HEK293 (cell line): ENCODE measurements at regions not wholly inside any gene's neighbourhood (a gene's known extent, or its start where the extent isn't known, plus 50 kb on each side); places are given as distances from the start of the nearest gene placed in this dataset.

ENCODE experiments used
- FEZF1 ChIP-seq: fragments of 450-650 bp; formaldehyde crosslinking; IDR thresholded peaks from 2 replicates; pipeline ENCODE4 v1.5.1; 2016; ENCODE audit warnings: missing biosample characterization, missing genetic modification characterization
- GLI4 ChIP-seq: fragments of 450-650 bp; formaldehyde crosslinking; IDR thresholded peaks from 2 replicates; pipeline ENCODE4 v1.5.1; 2016; ENCODE audit warnings: missing biosample characterization, missing genetic modification characterization
- KLF16 ChIP-seq: fragments of 450-650 bp; formaldehyde crosslinking; IDR thresholded peaks from 2 replicates; pipeline ENCODE4 v1.5.1; 2017; ENCODE audit warnings: missing biosample characterization, missing genetic modification characterization
- MZF1 ChIP-seq: fragments of 450-650 bp; formaldehyde crosslinking; IDR thresholded peaks from 2 replicates; pipeline ENCODE4 v1.5.1; 2017; ENCODE audit warnings: missing biosample characterization, missing genetic modification characterization, borderline replicate concordance
- SCRT2 ChIP-seq: fragments of 450-650 bp; formaldehyde crosslinking; IDR thresholded peaks from 2 replicates; pipeline ENCODE4 v1.5.1; 2016; ENCODE audit warnings: missing biosample characterization, missing genetic modification characterization
- SP2 ChIP-seq: fragments of 450-650 bp; formaldehyde crosslinking; IDR thresholded peaks from 2 replicates; pipeline ENCODE4 v1.5.1; 2016; ENCODE audit warnings: missing biosample characterization, missing genetic modification characterization
- YY1 ChIP-seq: fragments of 450-650 bp; formaldehyde crosslinking; IDR thresholded peaks from 2 replicates; pipeline ENCODE4 v1.5.1; 2018; ENCODE audit warnings: missing biosample characterization, missing genetic modification characterization
- ZBTB20 ChIP-seq: fragments of 450-650 bp; formaldehyde crosslinking; IDR thresholded peaks from 2 replicates; pipeline ENCODE4 v1.5.1; 2016; ENCODE audit warnings: missing biosample characterization, missing genetic modification characterization
- ZBTB48 ChIP-seq: fragments of 450-650 bp; formaldehyde crosslinking; IDR thresholded peaks from 2 replicates; pipeline ENCODE4 v1.5.1; 2016; ENCODE audit warnings: missing biosample characterization, missing genetic modification characterization
- ZEB2 ChIP-seq: fragments of 450-650 bp; formaldehyde crosslinking; IDR thresholded peaks from 2 replicates; pipeline ENCODE4 v1.5.1; 2016; ENCODE audit warnings: missing biosample characterization, missing genetic modification characterization
- ZNF138 ChIP-seq: fragments of 450-650 bp; formaldehyde crosslinking; IDR thresholded peaks from 2 replicates; pipeline ENCODE4 v1.5.1; 2016; ENCODE audit warnings: missing biosample characterization, missing genetic modification characterization, borderline replicate concordance
- ZNF146 ChIP-seq: fragments of 450-650 bp; formaldehyde crosslinking; IDR thresholded peaks from 2 replicates; pipeline ENCODE4 v1.5.1; 2016; ENCODE audit warnings: missing biosample characterization, missing genetic modification characterization
- ZNF19 ChIP-seq: fragments of 450-650 bp; formaldehyde crosslinking; IDR thresholded peaks from 2 replicates; pipeline ENCODE4; 2016; ENCODE audit warnings: missing biosample characterization, missing genetic modification characterization, low read depth
- ZNF202 ChIP-seq: fragments of 450-650 bp; formaldehyde crosslinking; IDR thresholded peaks from 2 replicates; pipeline ENCODE4 v1.5.1; 2016; ENCODE audit warnings: missing biosample characterization, missing genetic modification characterization, borderline replicate concordance
- ZNF23 ChIP-seq: fragments of 450-650 bp; formaldehyde crosslinking; IDR thresholded peaks from 2 replicates; pipeline ENCODE4 v1.5.1; 2016; ENCODE audit warnings: missing biosample characterization, missing genetic modification characterization, borderline replicate concordance
- ZNF266 ChIP-seq: fragments of 450-650 bp; formaldehyde crosslinking; IDR thresholded peaks from 2 replicates; pipeline ENCODE4 v1.5.1; 2016; ENCODE audit warnings: missing biosample characterization, missing genetic modification characterization, low read depth
- ZNF391 ChIP-seq: fragments of 450-650 bp; formaldehyde crosslinking; IDR thresholded peaks from 2 replicates; pipeline ENCODE4 v1.5.1; 2016; ENCODE audit warnings: low read depth, missing biosample characterization, missing genetic modification characterization, borderline replicate concordance
- ZNF558 ChIP-seq: fragments of 450-650 bp; formaldehyde crosslinking; IDR thresholded peaks from 2 replicates; pipeline ENCODE4 v1.5.1; 2016; ENCODE audit warnings: missing biosample characterization, missing genetic modification characterization
- ZNF654 ChIP-seq: fragments of 450-650 bp; formaldehyde crosslinking; IDR thresholded peaks from 2 replicates; pipeline ENCODE4 v1.5.1; 2016; ENCODE audit warnings: low read depth, missing biosample characterization, missing genetic modification characterization
- ZNF660 ChIP-seq: fragments of 450-650 bp; IDR thresholded peaks from 2 replicates; pipeline ENCODE4 v1.5.1; 2018; ENCODE audit warnings: missing biosample characterization, mild to moderate bottlenecking, missing genetic modification characterization
- ZNF664 ChIP-seq: fragments of 450-650 bp; formaldehyde crosslinking; IDR thresholded peaks from 2 replicates; pipeline ENCODE4 v1.5.1; 2016; ENCODE audit warnings: missing biosample characterization, missing genetic modification characterization
- ZNF707 ChIP-seq: fragments of 450-650 bp; formaldehyde crosslinking; IDR thresholded peaks from 2 replicates; pipeline ENCODE4 v1.5.1; 2016; ENCODE audit warnings: missing biosample characterization, missing genetic modification characterization
- ZNF768 ChIP-seq: fragments of 450-650 bp; formaldehyde crosslinking; IDR thresholded peaks from 2 replicates; pipeline ENCODE4 v1.5.1; 2018; ENCODE audit warnings: missing biosample characterization, mild to moderate bottlenecking, missing genetic modification characterization
- ZNF791 ChIP-seq: fragments of 450-650 bp; formaldehyde crosslinking; IDR thresholded peaks from 2 replicates; pipeline ENCODE4 v1.5.1; 2016; ENCODE audit warnings: missing biosample characterization, missing genetic modification characterization
- TF ChIP-seq, protein P1 (sequence below): fragments of 450-650 bp; formaldehyde crosslinking; IDR thresholded peaks from 2 replicates; pipeline ENCODE4 v1.5.1; 2017; ENCODE audit warnings: missing biosample characterization, missing genetic modification characterization
- TF ChIP-seq, protein P2 (sequence below): fragments of 450-650 bp; formaldehyde crosslinking; IDR thresholded peaks from 2 replicates; pipeline ENCODE4 v1.5.1; 2016; ENCODE audit warnings: missing biosample characterization, missing genetic modification characterization
- TF ChIP-seq, protein P3 (sequence below): fragments of 450-650 bp; formaldehyde crosslinking; IDR thresholded peaks from 2 replicates; pipeline ENCODE4 v1.5.1; 2017; ENCODE audit warnings: missing biosample characterization, missing genetic modification characterization
- TF ChIP-seq, protein P4 (sequence below): fragments of 450-650 bp; formaldehyde crosslinking; IDR thresholded peaks from 2 replicates; pipeline ENCODE4 v1.5.1; 2017; ENCODE audit warnings: missing biosample characterization, missing genetic modification characterization
- TF ChIP-seq, protein P5 (sequence below): fragments of 450-650 bp; formaldehyde crosslinking; IDR thresholded peaks from 2 replicates; pipeline ENCODE4 v1.5.1; 2016; ENCODE audit warnings: missing biosample characterization, missing genetic modification characterization
- TF ChIP-seq, protein P6 (sequence below): sonication (generic); formaldehyde crosslinking; IDR thresholded peaks from 2 replicates; pipeline ENCODE4 v1.8.1; 2022; ENCODE audit warnings: mild to moderate bottlenecking, moderate library complexity, missing genetic modification reagents

DNA sequence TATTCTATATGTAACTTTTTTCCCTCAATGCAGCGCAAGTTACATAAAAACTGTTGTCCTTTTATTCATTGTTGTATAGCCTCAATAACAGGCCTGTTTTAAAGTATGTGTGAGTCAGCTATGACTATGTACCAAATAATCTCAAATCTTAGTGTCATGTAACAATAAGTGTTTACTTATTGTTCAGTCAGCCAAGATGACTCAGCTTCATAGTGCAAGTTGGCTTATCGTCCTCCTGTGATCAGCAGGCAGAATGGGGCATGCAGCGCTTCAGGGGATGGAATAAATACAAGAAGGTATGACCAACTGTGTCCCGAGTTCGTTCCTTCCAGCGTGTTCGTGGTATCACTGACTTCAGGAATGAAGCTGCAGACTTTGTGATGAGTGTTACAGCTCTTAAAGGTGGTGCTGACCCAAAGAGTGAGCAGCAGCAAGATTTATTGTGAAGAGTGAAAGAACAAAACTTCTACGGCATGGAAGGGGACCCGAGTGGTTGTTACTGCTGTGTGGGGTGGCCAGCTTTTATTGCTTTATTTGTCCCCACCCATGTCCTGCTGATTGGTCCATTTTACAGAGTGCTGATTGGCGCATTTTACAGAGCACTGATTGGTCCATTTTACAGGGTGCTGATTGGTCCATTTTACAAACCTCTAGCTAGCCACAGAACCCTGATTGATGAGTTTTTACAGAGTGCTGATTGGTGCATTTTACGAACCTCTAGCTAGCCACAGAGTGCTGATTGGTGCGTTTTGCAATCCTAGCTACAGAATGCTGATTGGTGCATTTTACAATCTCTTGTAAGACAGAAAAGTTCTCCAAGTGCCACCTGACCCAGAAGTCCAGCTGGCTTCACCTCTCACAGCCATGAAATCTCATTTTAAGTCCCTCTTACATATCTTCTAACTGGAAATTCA, 1016.0 kb downstream of the MCTP2 start (continued):
- TF ChIP-seq ZNF707 (tag by site-specific recombination) (no peak), ZNF146 (tag by site-specific recombination) (no peak), MZF1 (peak; percentile 83; the same call in 1 of the 2 replicates), ZNF202 (tag by site-specific recombination) (no peak), FEZF1 (tag by site-specific recombination) (peak; percentile 63), ZBTB48 (tag by site-specific recombination) (no peak), YY1 (no peak), ZNF768 (tag by site-specific recombination) (no peak), GLI4 (no peak), ZNF23 (tag by site-specific recombination) (no peak), ZNF791 (tag by site-specific recombination) (no peak), ZNF558 (tag by site-specific recombination) (peak; percentile 45; the same call in 1 of the 2 replicates), SP2 (tag by site-specific recombination) (no peak), ZEB2 (tag by site-specific recombination) (peak; percentile 89), ZNF664 (no peak), ZNF19 (tag by site-specific recombination) (no peak), ZNF266 (tag by site-specific recombination) (no peak), ZNF138 (tag by site-specific recombination) (no peak), KLF16 (no peak), SCRT2 (no peak), ZNF391 (tag by site-specific recombination) (no peak), ZNF660 (tag by site-specific recombination) (peak; percentile 48; the same call in 1 of the 2 replicates), ZBTB20 (tag by site-specific recombination) (no peak), ZNF654 (tag by site-specific recombination) (no peak)
- TF ChIP-seq, protein P1, sequence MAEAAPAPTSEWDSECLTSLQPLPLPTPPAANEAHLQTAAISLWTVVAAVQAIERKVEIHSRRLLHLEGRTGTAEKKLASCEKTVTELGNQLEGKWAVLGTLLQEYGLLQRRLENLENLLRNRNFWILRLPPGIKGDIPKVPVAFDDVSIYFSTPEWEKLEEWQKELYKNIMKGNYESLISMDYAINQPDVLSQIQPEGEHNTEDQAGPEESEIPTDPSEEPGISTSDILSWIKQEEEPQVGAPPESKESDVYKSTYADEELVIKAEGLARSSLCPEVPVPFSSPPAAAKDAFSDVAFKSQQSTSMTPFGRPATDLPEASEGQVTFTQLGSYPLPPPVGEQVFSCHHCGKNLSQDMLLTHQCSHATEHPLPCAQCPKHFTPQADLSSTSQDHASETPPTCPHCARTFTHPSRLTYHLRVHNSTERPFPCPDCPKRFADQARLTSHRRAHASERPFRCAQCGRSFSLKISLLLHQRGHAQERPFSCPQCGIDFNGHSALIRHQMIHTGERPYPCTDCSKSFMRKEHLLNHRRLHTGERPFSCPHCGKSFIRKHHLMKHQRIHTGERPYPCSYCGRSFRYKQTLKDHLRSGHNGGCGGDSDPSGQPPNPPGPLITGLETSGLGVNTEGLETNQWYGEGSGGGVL (tag by site-specific recombination): no peak
- TF ChIP-seq, protein P2, sequence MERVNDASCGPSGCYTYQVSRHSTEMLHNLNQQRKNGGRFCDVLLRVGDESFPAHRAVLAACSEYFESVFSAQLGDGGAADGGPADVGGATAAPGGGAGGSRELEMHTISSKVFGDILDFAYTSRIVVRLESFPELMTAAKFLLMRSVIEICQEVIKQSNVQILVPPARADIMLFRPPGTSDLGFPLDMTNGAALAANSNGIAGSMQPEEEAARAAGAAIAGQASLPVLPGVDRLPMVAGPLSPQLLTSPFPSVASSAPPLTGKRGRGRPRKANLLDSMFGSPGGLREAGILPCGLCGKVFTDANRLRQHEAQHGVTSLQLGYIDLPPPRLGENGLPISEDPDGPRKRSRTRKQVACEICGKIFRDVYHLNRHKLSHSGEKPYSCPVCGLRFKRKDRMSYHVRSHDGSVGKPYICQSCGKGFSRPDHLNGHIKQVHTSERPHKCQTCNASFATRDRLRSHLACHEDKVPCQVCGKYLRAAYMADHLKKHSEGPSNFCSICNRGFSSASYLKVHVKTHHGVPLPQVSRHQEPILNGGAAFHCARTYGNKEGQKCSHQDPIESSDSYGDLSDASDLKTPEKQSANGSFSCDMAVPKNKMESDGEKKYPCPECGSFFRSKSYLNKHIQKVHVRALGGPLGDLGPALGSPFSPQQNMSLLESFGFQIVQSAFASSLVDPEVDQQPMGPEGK (tag by site-specific recombination): no peak
- TF ChIP-seq, protein P3, sequence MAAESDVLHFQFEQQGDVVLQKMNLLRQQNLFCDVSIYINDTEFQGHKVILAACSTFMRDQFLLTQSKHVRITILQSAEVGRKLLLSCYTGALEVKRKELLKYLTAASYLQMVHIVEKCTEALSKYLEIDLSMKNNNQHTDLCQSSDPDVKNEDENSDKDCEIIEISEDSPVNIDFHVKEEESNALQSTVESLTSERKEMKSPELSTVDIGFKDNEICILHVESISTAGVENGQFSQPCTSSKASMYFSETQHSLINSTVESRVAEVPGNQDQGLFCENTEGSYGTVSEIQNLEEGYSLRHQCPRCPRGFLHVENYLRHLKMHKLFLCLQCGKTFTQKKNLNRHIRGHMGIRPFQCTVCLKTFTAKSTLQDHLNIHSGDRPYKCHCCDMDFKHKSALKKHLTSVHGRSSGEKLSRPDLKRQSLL (tag by site-specific recombination): no peak
- TF ChIP-seq, protein P4, sequence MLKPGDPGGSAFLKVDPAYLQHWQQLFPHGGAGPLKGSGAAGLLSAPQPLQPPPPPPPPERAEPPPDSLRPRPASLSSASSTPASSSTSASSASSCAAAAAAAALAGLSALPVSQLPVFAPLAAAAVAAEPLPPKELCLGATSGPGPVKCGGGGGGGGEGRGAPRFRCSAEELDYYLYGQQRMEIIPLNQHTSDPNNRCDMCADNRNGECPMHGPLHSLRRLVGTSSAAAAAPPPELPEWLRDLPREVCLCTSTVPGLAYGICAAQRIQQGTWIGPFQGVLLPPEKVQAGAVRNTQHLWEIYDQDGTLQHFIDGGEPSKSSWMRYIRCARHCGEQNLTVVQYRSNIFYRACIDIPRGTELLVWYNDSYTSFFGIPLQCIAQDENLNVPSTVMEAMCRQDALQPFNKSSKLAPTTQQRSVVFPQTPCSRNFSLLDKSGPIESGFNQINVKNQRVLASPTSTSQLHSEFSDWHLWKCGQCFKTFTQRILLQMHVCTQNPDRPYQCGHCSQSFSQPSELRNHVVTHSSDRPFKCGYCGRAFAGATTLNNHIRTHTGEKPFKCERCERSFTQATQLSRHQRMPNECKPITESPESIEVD: peak; percentile 45; the same call in 1 of the 2 replicates
- TF ChIP-seq, protein P5, sequence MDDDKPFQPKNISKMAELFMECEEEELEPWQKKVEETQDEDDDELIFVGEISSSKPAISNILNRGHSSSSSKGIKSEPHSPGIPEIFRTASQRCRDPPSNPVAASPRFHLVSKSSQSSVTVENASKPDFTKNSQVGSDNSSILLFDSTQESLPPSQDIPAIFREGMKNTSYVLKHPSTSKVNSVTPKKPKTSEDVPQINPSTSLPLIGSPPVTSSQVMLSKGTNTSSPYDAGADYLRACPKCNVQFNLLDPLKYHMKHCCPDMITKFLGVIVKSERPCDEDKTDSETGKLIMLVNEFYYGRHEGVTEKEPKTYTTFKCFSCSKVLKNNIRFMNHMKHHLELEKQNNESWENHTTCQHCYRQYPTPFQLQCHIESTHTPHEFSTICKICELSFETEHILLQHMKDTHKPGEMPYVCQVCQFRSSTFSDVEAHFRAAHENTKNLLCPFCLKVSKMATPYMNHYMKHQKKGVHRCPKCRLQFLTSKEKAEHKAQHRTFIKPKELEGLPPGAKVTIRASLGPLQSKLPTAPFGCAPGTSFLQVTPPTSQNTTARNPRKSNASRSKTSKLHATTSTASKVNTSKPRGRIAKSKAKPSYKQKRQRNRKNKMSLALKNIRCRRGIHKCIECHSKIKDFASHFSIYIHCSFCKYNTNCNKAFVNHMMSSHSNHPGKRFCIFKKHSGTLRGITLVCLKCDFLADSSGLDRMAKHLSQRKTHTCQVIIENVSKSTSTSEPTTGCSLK: no peak
- TF ChIP-seq, protein P6, sequence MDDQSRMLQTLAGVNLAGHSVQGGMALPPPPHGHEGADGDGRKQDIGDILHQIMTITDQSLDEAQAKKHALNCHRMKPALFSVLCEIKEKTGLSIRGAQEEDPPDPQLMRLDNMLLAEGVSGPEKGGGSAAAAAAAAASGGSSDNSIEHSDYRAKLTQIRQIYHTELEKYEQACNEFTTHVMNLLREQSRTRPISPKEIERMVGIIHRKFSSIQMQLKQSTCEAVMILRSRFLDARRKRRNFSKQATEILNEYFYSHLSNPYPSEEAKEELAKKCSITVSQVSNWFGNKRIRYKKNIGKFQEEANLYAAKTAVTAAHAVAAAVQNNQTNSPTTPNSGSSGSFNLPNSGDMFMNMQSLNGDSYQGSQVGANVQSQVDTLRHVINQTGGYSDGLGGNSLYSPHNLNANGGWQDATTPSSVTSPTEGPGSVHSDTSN (CRISPR knock-in tag): no peak
